IPS-NIHi7 (cell line): ENCODE measurements at regions not wholly inside any gene's neighbourhood (a gene's known extent, or its start where the extent isn't known, plus 50 kb on each side); places are given as distances from the start of the nearest gene placed in this dataset.
A peak's percentile ranks its signal among the peaks of the same experiment; 100 is the strongest.

Source experiments
- DNase-seq: peaks from one replicate; pipeline ENCODE4 v3.0.0; 2012; ENCODE audit warnings: mixed read lengths; ENCODE audit errors: extremely low spot score

DNA sequence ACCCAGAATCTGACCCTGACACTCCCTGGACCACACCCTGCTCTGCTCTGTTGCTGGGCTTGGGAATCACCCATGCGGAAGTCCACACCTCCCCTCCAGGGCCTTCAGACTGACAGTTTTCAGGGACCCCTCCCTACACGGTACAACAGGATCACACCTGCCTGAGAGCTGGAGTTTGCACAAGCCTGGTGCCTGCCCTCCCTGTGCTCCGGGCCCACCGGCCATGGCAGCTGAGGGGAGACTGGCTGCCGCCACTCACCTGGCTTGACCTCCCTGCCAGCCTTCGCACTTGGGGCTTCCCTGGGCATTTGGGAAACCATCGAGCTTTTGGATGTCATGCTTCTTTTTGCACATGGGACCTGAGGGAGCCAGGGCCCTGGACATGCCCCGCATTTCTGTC lies 95.9 kb upstream of the ANKRD34C start:
- DNase-seq, result no peak

DNA sequence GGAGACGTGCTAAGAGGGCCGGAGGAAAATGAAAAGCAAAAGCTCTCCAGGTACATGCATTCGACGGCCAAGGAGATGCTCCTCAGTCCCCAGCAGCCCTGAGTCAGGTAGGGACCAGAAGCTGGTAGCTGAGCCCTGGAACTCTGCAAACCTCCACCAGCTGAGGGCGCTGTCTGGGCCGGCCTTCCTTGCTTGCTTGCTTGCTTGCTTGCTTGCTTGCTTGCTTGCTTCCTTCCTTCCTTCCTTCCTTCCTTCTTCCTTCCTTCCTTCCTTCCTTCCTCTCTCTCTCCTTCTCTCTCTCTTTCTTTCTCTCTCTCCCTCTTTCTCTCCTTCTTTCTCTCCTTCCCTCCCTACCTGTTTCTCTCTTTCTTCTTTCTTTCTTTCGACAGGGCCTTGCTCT lies 94.6 kb upstream of the RASGRF1 start:
- peak; percentile 63 for DNase-seq

DNA sequence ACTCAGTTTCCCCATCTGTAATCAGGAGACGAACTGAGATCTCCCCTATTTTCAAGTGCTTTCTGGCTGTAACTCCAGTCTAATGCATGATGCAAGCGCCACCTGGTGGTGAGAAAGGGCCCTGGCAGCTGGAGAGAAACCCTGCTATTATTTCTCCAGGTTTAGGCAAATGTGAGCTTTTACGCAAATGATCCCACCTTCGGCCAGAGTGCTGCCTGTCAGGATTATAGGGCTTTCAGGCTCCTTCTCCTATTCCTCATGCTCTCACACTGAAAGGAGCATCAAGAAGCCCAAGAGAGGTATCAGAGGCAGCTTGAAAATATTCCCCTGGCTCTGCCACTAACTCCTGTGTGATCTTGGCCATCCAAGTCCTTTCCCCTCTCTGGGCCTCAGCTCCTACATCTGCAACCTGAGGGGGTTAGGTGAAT lies 93.9 kb upstream of the RASGRF1 start:
- DNase-seq, result peak; percentile 77

DNA sequence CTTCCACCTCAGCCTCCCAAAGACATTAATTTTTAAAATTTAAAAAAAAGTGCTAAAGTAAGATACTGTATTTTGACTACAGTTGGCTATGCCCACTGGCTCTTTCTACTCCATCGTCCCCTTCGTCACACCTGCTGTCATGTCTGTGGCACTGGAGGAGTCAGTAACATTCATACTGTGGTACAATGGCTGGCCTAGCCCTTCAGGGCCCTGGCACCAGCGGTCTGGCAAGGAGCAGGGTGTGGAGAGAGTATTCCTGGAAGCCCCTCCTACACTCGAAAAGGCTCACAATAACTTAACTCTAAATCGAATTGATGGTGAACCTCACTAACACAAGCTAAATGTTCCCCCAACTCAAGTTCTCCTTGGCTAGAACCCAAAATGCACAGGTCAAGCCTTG lies 89.7 kb upstream of the RASGRF1 start:
- DNase-seq, result no peak

DNA sequence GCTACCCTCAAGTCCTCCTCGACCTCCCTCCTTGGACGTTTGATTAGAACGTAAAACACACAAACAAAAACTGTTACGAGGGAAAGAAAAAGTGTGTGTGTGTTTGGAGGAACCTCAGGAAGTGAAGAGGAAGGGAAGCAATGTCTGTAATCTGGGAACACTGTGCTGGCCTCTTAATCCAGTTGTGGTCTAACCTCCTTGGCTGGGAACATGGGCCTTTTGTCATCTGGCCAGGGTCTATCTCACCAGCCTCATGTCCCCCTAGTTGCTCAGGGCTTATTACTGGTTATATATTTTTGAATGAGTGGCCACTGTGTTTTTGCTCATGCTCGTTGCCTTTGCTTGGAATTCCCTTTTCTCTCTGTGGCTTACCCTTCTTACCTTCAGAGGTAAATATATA lies 89.0 kb upstream of the RASGRF1 start:
- DNase-seq, result no peak

DNA sequence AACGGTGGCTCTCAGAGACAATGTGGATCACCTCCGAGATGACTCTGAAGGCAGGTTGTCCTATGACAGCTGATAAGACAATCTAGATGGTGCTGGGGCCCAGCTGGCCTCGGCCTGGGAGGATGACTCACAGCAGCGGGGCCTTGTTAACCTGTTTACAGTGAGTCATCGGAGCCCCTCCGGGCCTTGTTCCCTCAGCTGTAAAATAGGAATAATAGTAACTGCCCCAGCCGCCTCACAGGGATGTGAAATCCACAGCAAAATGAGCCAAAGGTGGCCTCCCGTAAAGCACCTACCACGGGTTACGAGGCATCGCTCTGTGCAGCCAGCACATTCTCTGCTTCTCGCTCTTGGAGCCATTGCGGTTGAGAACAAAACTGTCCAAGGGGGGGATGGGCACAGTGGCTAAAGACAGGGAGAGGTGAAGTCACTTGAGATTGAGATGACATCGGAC lies 88.6 kb upstream of the RASGRF1 start:
- peak; percentile 74 for DNase-seq

DNA sequence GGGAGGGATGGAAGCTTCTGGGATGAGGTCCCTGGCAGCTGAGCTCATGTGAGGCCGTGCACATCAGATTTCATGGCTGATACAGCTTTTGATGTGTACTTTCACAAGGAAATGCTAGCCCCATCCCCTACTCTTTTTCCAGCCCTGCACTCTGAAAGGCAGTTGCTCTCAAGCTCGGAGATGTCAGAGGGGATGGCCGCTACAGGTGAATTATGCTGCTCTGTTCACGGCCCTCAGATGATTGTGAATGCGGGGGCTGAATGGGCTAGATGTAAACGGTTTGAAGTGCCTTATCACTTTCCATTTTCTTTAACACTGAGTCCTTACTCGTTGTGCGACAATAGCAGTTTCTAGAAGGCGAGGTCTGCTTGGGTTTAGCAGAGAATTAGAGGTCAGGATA lies 88.0 kb upstream of the RASGRF1 start:
- DNase-seq, result no peak

DNA sequence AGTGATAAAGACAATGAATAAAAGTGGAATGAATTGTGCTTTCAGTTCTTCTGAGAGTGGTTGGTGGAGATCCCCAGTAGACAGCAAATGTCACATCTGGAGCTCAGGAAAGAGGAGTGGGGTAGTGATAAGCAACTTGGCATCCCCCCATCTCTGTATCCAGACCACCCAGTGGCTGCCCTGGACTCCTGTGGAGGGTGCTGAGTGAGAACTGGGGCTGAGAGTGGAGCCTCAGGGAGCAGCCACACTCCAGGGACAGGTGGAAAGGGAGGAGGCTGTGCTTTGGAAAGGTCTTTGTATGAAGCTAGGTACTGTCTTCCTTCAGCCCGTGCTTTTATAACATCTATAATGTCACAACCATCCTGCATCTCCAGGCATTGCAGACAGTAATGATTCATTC lies 85.6 kb upstream of the RASGRF1 start:
- no peak for DNase-seq

DNA sequence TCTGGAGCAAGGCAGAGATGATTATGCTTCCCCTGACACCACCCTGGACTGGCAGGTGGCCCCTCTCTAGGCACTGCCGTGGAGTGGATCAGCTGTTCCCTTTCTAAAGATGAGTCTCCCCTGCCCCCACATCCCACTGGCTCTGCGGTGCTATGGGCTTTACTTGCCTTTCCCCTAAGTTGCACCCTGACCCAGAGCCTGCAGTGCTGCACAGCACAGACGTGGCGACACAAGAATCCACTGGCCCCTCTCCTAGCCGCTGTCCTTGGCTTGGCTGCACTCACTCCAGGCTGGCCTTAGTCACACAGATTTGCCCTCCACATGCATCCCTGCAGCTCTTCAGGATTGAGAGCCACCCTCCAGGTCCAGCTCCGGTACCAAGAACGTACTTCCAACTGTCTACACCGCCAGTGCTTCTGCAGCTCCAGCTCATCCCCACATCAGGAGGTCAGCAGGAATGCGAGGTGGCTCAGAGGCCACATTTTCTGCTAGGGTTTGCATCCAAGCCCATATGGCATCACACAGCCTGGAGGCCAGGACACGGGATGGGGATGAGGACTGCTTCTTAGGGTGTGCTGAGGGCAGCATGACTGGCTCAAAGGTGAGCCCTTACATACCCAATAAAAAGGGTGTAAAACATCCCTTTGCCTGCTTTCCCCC lies 82.4 kb upstream of the RASGRF1 start:
- DNase-seq, result no peak

DNA sequence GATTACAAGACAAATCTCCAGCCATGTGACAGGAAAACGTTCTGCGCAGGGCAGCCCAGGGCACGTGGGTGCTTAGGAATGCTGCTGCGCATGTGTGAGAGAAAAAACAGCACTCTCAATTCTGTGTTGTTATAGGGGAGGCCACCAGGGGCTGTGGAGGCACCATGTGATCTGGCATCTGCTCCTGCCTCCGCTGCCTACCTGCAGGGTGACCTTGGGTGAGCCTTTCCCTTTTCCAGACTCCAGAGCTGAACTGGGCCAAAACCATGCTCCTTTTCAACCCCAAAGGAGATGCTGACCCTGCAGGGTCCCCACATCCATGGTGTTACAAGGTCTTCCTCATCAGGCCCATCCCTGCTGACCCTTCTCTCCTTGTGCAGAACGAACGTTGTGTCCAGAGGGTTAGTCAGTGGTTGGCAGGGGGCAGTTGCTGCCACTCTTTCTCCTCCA lies 81.5 kb upstream of the RASGRF1 start:
- DNase-seq, result peak; percentile 65

DNA sequence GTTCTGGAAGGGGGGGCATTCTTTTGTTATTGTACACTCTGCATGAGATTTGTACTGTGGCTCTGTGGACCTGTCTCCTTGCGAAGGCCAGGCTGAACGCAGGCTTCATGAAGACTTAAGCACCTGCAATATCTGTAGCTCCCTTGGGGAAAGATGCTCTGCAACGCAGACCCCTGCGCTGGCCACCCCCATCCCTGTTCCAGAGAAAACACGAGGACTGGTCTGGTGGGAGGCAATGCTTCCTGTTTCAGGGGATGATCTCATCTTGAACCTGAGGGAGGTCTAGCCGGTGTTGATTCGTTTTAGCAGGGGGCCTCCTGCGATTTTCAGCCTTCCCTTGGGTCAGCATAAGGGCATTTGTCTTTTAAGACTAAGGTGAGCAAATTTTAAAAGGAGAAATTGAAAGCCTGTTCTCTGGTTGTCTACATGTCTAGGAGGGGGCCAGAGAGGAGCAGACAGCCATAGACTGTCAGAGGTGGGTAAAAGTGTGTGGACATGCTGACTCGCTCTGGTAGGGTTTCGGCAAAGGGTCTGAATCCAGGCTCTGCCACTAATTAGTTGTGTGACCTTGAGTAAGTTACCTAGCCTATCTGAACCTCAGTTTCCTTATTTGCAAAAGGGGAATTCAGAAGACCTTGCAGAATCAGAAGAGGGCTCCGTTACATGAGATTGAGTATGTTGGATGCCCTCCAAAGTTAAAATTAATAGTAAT lies 80.9 kb upstream of the RASGRF1 start:
- peak; percentile 65 for DNase-seq

DNA sequence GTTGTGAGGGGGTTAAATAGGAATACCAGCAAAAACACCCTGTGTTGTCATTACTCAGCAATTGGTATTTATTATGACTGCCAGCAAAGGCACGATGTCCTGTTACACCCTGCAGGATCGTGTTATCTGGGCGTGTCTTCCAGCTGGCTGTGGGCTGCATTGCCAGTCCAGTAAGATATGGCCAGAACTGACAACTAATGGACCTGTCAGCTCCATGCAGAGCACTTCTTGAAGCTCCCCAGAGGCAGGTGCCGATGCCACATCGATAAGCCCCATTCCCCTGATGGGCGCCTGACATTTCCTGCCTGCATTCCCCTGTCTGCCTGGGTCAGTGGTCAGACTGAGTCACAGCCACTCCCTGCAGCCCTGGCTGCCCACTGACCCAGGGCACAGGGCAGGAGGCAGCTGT lies 79.7 kb upstream of the RASGRF1 start:
- no peak for DNase-seq

DNA sequence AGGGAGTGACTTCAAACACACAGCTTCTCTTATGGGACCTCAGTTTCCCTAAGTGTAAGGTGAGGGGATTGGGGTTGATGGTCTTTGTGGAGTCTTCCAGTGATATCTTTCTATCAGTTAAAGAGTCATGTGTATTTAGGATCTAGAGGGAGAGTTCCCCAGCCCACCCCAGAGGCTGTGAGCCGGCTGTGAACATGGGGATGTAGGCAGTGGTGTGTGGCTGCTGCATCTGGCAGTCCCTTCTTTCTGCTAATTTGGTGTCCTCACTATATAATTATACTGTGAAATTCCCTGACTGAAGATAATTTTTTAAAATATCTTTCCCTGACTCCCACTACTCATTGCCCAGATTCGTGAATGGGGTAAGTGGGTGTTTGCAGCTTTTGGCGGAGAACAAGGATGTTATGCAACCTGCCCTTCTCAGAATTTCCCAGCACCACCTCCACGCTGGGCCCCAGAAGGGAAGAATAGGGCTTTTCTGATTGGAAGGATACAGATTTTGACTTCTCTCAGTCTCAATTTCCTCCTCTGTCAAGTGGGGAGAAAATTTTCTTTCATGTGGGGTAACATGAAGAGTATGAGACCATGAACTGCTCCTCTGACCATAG lies 79.0 kb upstream of the RASGRF1 start:
- no peak for DNase-seq

DNA sequence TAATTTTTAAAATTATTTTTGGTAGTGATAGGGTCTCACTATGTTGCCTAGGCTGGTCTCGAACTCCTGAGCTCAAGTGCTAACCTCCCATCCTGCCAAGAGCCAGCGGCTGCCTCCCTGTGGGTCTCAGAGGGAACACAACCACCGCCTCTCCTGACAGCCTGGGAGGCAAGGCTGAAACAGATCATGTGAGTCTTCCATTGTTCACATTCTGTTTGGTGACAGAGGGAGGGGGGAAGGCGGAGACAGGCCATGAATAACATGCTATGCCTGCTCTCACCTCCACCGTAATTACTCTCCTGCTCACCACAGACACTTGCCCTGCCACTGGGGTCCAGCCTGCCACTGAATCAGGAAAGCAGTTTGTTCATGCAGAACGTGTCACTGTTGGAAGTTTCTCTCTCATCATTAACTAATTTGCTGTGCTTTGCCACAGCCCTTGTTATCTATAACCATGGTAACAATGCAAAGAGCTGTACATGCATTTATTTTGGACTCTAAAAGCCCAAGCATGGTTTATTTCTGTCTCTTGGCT lies 78.4 kb upstream of the RASGRF1 start:
- DNase-seq, result peak; percentile 79

DNA sequence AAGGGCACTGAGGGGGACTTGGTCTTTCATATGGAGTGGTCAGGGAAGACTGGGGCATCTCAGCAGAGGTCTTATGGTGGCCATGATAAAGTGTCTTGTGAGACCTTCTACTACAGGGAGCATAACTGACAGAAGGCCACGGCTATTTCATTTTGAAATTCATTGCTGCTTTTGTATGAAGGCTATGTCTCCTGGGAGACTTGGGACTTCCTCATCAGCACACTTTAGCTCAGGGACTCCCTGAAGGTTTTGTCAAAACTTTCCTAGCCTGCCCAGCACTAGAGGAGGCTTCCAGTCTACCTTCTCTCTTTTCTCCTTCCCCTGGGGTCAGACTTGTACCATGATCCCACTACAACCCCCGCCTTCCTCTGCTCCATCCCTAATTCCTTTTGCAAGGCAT lies 77.2 kb upstream of the RASGRF1 start:
- no peak for DNase-seq

DNA sequence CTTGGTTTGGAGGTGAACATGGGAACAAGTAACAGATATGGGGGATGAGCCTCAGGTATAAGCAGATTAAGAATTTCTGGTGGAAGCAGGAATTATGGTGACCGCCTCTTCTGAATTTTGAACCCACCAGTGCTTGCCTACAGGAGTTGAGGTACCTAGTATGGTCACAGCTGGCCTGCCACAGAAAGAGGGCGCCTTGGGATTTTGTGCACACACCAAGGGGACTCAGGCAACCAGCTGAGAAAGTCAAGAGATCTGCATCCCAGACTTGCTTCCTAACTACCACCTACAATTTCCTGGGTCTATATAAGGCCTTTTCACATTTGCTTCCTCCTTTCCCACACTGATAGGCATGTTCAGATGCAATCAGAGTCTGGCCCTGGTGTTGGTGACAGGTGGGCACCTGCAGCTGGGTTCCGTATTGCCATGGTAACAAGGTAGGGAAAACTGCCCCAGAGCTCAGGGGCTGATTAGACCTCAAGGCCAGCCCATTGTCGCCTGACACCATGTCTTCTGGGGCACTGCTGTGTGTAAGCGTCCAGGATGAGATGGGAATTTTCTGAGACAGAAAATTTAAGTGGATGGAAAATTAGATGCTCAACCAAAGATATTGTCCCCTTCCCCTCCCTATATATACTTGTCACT lies 75.9 kb upstream of the RASGRF1 start:
- DNase-seq, result no peak

DNA sequence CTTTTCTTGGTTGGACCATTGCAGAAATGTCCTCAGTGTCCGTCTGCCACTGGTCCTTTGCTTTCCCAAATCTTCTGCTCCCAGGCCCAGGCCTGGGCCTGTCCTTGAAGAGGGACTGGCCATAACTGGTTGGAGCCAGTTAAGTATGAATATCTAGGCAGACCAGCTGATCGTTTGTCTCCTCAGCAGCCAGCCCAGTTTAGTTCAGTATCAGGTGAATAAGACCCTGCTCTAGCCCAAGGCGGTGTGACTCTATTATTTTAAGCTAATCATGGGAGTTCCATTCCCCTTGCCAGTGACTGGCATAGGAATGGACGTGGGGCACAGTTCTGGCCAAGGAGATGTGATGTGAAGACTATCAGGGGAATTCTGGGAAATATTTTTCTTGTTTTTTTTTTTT lies 73.9 kb upstream of the RASGRF1 start:
- no peak for DNase-seq

DNA sequence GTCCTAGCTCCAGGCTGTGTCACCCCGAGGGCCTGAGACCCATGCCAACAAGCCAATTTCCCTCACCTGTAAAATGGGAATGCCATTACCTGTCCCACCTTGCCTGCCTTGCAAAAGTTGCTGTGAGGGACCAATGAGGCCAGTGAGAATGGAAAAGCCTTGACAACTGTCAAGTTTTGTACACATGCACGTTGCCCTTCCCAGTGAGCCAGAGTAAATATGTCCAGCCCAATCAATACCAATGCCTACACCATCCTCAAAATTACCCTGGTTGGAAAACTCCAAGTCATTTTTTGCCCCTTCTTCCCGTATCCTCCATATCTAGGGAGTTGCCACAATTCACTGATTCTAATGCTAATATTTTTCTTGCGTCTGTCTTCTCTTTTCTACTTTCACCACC lies 73.5 kb upstream of the RASGRF1 start:
- DNase-seq, result no peak

DNA sequence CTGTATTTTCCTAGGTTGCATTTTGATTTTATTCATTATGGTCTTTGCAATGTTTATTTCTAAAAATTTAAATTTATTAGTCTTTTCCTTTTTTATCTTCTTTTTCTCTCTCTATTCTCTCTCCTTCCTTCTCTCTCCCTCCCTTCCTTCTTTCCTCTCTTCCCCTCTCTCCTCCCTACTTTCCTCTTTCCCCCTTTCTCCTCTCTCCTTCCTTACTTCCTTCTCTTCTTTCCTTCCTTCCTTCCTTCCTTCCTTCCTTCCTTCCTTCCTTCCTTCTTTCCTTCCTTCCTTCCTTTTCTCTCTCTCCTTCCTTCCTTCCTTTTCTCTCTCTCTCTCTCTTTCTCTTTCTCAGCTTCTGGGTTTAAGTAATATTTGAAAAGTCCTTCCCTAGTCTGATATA lies 72.8 kb upstream of the RASGRF1 start:
- DNase-seq, result no peak

DNA sequence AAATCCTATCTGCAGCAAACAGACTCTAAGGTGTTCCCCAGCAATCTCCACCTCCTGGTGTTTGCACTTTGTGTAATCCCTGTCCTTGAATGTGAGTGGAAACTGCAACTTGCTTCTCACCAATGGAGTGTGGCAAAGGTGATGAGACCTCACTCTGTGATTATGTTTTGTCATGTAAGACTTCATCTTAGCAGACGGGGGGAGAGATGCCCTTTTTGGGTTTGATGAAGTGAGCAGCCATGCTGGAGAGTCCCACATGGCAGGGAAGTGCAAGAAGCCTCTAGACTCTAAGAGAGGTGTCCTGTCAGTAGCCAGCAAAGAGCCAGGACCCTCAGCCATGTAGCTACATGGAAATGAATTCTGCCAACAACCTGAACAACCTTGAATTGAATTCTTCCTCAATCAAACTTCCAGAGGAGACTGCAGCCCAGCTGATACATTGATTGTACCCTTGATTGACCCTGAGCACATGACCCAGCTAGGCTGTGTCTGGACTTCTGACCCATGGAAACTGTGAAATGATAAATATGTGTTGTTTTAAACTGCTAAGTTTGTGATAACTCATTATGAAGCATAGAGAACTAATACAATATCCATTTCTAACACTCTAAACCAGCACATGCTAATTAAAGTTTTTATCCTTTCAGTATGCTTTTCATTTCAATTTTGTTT lies 71.4 kb upstream of the RASGRF1 start:
- no peak for DNase-seq

DNA sequence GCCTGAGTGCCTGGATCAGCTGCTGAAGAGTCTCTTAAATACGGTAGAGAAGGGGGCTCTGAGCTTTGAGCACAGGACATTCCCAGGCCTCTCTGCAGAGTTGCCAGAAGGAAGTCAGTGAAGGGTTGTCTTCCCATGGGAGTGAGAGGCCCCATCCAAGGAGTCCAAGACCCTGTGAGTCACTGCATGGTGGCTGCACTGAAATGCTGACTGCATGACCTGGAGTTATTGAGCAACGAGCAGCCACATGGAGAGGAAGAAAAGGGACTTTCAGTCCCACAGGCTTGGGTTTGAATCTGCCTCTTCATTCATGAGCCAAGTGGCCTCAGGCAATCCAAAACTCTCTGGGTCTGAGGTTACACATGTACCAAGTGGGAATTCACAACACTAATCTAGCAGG lies 69.6 kb upstream of the RASGRF1 start:
- no peak for DNase-seq
